Glutamatergic neuron (in vitro differentiated cells): ENCODE measurements at regions not wholly inside any gene's neighbourhood (a gene's known extent, or its start where the extent isn't known, plus 50 kb on each side); places are given as distances from the start of the nearest gene placed in this dataset.

Experiments used
- DNase-seq: peaks from one replicate; pipeline ENCODE4 v3.0.0; 2022
- H3K27ac Mint-ChIP-seq: one replicate; pipeline ENCODE4 v1.8.0; 2020; ENCODE audit warnings: mild to moderate bottlenecking, mixed read lengths, inconsistent platforms; ENCODE audit not compliant: unreplicated experiment
- H3K27me3 Mint-ChIP-seq: one replicate; pipeline ENCODE4 v1.8.0; 2020; ENCODE audit warnings: mild to moderate bottlenecking, moderate library complexity, mixed read lengths, inconsistent platforms; ENCODE audit not compliant: unreplicated experiment
- H3K36me3 Mint-ChIP-seq: one replicate; pipeline ENCODE4 v1.8.0; 2020; ENCODE audit warnings: mild to moderate bottlenecking, mixed read lengths, inconsistent platforms; ENCODE audit not compliant: unreplicated experiment
- H3K4me1 Mint-ChIP-seq: one replicate; pipeline ENCODE4 v1.8.0; 2020; ENCODE audit warnings: mild to moderate bottlenecking, low read depth, mixed read lengths, inconsistent platforms; ENCODE audit not compliant: unreplicated experiment
- H3K4me3 Mint-ChIP-seq: one replicate; pipeline ENCODE4 v1.8.0; 2020; ENCODE audit warnings: mild to moderate bottlenecking, mixed read lengths, inconsistent platforms; ENCODE audit not compliant: unreplicated experiment
- H3K9me3 Mint-ChIP-seq: one replicate; pipeline ENCODE4 v1.8.0; 2020; ENCODE audit warnings: mild to moderate bottlenecking, moderate library complexity, mixed read lengths, inconsistent platforms; ENCODE audit not compliant: unreplicated experiment
- TF ChIP-seq, protein P1 (sequence below): fragments of 200-600 bp; sonication (generic); IDR thresholded peaks from one replicate; pipeline ENCODE4 v1.5.0; 2021; ENCODE audit not compliant: partially characterized antibody, unreplicated experiment

DNA sequence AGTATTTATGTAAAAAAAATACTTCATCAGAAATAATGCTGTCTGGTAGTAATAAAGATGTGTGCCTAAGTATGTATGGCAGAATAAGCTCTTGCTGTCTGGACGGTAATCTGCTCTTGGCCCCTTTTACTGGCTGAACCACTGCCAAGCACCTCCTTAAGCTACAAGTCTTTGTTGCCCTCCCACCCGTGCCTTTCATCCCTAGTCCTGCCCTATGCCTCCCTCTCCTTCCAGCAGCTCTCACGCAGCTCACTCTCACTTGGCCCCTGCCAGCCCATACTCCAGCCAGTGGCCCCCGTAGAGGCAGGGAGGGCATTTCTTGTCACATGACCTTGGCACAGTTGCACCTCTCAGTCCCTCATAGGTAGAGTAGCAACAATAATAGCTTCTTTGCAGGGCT lies 54.5 kb upstream of the NPAS2 start:
- H3K36me3 Mint-ChIP-seq = no peaks in the 10 kb centered on the region
- DNase-seq = no peak
- H3K27me3 Mint-ChIP-seq = peaks cover 4% of the 10 kb centered on the region
- H3K4me1 Mint-ChIP-seq = no peaks in the 10 kb centered on the region
- H3K4me3 Mint-ChIP-seq = no peak overlapping the region
- no peaks in the 10 kb centered on the region for H3K9me3 Mint-ChIP-seq
- no peak overlapping the region for H3K27ac Mint-ChIP-seq
- TF ChIP-seq, protein P1, sequence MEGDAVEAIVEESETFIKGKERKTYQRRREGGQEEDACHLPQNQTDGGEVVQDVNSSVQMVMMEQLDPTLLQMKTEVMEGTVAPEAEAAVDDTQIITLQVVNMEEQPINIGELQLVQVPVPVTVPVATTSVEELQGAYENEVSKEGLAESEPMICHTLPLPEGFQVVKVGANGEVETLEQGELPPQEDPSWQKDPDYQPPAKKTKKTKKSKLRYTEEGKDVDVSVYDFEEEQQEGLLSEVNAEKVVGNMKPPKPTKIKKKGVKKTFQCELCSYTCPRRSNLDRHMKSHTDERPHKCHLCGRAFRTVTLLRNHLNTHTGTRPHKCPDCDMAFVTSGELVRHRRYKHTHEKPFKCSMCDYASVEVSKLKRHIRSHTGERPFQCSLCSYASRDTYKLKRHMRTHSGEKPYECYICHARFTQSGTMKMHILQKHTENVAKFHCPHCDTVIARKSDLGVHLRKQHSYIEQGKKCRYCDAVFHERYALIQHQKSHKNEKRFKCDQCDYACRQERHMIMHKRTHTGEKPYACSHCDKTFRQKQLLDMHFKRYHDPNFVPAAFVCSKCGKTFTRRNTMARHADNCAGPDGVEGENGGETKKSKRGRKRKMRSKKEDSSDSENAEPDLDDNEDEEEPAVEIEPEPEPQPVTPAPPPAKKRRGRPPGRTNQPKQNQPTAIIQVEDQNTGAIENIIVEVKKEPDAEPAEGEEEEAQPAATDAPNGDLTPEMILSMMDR = no peak

DNA sequence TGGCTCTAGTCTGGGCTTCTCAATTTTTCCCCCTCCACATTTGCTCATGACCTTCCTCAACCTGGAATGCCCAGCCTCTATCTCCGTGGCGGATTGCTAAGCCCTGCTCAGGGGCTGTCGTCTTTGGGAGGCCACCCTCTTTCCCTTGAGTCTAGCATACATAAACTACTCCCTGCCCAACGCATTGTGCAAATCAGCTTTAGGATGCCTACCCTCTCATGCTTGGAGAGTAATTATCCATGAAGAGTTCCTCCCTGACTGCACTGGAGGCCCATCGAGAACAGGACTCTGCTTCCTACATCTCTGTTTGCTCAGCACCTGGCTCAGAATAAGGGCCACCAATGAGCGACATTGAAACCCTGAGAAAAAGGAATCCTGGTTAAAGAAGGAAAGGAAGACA lies 53.7 kb upstream of the NPAS2 start:
- H3K4me1 Mint-ChIP-seq = no peaks in the 10 kb centered on the region
- no peak overlapping the region for H3K27ac Mint-ChIP-seq
- no peaks in the 10 kb centered on the region for H3K9me3 Mint-ChIP-seq
- TF ChIP-seq, protein P1 = no peak
- no peak for DNase-seq
- H3K4me3 Mint-ChIP-seq = no peak overlapping the region
- H3K36me3 Mint-ChIP-seq = no peaks in the 10 kb centered on the region
- peaks cover 4% of the 10 kb centered on the region for H3K27me3 Mint-ChIP-seq

DNA sequence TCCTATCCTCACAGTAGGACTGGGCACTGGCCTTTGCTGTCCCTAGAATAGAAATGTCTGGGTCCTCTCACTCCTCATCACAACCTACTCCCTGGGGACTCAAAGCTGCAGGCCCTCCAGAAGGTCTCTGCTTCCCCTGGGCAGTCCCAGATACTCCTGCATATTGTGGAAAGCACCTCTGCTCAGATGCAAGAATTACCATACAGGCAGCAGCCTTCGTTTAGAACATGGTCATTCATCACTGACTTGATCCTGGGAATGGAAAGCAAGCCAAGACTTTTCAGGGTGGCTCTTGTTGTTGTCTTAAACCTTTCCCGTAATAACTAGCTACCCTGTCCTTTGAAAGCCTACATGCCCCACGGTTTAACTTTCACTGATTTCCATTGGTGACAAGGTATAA lies 53.1 kb upstream of the NPAS2 start:
- Mint-ChIP-seq H3K9me3 (no peaks in the 10 kb centered on the region), H3K4me1 (no peaks in the 10 kb centered on the region), H3K4me3 (no peak overlapping the region), H3K27me3 (peaks cover 3% of the 10 kb centered on the region), H3K36me3 (no peaks in the 10 kb centered on the region), H3K27ac (no peak overlapping the region)
- TF ChIP-seq, protein P1 = no peak
- DNase-seq = no peak

DNA sequence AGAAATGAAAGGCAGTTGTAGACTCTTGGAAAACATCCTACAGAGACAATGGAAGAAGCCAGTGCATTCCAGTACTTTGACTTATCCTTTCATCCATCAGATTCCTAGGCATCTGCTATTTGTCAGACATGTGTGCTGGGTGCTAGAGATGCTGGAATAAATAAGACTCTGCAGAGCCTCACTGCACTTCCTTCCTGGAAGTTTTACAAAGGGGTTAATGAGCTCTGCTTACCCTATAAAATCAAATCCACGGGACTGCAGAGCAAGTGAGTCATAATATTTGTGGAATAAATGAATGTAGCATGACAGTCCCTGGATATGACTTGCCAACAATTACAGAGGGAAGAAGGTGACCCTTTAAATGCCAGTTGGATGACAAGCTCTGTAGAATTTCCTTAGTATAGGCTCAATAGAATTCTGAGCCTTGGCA lies 52.7 kb upstream of the NPAS2 start:
- no peaks in the 10 kb centered on the region for H3K4me1 Mint-ChIP-seq
- H3K36me3 Mint-ChIP-seq = no peaks in the 10 kb centered on the region
- no peak for DNase-seq
- peaks cover 2% of the 10 kb centered on the region for H3K27me3 Mint-ChIP-seq
- H3K4me3 Mint-ChIP-seq = no peak overlapping the region
- TF ChIP-seq, protein P1 = no peak
- H3K27ac Mint-ChIP-seq = no peak overlapping the region
- no peaks in the 10 kb centered on the region for H3K9me3 Mint-ChIP-seq

DNA sequence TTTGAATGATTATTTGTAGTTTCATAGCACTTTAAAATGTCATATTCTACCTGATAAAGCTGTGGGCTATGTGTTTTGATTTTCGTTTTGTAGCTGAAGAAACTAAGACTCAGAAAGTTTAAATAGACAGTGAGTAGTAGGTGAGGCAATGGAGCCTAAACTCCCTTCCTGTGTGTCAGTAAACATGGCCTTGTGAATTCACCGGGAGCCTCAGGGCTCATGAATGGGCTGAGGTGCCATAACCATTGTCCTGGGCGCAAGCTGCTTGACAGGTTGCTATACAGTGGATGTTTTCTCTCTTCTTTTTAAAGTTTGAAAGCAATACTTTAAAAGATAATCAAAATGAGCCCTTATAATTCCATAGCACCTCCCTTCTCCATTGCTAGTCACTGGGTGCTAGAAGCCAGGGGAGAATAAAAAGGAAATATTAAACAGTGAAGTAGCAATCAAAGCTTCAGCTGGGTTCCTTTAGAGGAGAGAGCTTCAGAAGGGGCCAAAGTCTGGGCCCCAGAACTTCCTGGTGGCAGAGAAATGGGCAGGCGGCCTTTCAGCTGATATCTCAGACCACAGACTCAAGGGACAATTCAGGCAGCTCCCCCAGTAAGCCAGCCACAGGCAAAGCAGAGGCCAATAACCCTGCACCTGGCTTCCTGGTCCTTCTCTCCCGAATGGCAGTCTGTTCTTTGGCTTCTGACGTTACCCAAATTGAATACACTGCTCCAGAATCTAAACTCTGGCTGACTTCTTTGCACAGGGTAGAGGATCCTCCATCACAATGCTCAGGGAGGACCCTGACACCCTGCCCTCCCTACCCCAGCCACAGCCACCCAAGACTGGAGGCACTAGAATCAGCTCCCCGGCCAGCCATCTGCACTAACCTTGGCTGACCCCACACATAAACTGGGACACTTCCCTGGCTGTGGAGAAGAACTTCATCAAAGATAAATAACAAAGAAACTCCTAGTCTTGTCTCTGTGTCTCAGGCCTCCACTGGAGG lies 51.8 kb upstream of the NPAS2 start:
- Mint-ChIP-seq H3K4me1 (no peaks in the 10 kb centered on the region), H3K27ac (no peak overlapping the region), H3K4me3 (no peak overlapping the region), H3K36me3 (no peaks in the 10 kb centered on the region), H3K27me3 (peaks cover 2% of the 10 kb centered on the region), H3K9me3 (no peaks in the 10 kb centered on the region)
- TF ChIP-seq, protein P1 = no peak
- no peak for DNase-seq
